AG20443 (cell line): ENCODE measurements at regions not wholly inside any gene's neighbourhood (a gene's known extent, or its start where the extent isn't known, plus 50 kb on each side); places are given as distances from the start of the nearest gene placed in this dataset.
"Not testable (repeated sequence)": the region's sequence is repeated elsewhere in the genome, so short reads cannot be mapped to it uniquely, and the experiment has no call there.

Experiments used
- DNase-seq: peaks from one replicate; pipeline ENCODE4 v3.0.0; 2012; ENCODE audit warnings: low spot score, mixed read lengths

DNA sequence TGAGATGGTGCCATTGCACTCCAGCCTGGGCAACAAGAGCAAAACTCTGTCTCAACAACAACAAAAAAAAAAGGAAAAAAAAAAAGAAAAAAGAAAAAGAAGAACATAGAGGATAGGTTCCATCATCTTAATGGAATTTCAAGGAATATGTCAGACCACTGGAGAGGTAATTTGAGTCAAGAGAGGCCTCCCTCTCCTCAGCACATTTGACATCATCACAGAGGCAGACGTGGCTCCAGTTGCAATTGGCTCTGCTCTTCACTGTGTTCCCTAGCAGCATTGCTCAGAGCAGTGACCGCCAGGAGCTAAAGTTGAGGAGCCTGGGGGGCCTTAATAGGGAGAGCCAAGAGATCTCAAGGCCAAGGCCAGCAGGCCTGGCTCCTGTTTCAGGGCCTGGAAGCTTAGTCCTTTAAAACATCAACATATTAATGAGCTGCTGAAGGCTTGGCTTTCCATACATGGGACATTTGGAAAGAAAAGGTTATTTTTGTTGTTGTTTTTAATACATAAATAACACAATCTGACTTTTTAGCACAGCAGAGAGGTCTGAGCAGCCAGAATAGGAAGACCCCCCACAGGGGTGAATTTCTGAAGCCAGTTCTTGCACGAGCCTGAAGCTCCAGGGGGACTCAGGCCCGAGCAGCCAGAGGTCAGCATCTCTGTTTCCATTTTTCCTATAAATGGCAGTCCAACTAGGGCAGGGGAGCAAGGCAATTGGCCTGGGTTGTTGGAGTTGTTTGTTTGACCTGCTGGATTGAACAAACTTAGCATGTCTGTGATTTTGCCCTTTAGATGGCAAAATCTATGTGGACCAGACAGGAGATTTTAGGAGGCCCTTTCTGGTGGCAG, 118.3 kb upstream of the FGGY start:
- DNase-seq: peak; percentile 40

DNA sequence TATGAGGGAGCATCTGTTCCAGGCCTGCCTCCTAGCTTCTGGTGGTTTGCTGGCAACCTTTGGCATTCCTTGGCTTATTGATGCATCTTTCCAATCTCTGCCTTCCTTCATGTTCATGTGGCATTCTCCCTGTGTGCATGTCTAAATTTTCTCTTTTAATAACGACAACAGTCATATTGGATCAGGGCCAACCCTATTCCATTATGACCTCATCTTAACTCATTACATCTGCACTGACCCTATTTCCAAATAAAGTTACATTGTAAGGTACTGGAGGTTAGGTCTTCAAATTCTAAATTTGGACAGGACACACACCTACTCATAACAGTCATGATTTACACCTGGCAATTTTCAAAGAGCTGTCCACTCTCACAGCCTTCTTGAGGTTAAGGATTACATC, 117.2 kb upstream of the FGGY start:
- DNase-seq: no peak

DNA sequence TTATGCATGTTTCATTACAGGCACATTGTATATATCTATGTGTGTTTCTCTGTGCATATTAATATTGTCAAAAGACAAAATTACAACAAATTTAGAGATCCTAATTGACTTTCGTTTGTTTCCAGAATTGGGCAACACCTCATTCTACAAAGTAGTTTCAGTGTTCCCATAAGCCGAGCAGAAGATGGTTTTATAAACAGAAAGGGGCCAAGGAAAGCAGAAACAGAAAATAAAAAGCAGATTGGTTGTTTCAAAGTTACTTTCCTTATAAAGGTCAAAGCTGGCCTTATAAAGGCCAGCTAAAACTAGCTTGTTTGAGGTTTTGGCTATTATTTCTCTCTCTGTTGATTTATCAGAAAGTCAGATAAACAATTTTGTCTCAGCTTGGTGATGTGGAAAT, 116.2 kb upstream of the FGGY start:
- DNase-seq: no peak

DNA sequence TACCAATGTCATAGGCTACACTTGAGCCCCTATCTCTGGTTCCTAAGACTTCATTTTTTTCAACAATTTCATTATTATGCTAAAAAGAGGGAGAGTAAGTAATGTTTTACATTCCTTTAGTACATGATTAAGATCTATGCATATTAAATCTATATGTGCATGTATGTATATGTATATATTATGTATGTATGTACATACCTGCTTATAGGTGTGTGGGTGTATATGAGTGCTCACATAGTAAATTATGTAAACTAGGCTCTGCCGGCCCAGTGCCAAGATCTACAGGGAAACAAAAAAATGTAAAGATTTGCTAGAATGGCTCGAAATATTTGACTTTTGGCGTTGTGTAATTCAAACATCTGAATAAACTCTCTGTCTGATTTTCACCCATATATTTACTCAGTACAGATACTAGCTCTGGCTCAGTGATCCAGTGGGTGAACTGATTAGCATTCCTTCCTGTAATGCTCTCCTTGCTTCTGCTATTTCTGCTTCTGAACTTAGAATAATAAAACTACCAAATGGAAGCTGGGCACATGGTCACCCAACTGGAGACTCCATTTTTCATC, 113.1 kb upstream of the FGGY start:
- no peak for DNase-seq

GRCh38 chr1:59184365-59184905, 112.5 kb upstream of the FGGY start:
- DNase-seq: no peak

GRCh38 chr1:59185163-59185860, 111.6 kb upstream of the FGGY start:
- DNase-seq: no peak

DNA sequence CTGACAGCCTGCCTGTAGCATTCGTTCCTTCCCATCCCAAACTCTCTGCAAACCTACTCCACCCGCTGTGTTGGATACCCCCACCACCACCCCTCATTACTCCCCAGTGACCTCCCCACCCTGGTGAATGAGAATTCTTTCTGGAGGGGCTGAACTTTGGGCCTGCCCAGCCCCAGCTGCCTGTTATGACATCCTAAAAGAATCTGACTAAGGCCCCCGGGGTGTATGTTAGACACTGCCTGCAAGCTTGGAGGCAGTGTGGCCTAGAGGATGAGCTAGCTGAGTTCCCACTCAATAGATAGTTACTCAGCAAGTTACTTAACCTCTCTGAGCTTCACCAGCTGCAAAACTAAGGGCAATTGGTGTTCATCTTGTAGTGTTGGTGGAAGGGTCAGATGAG, 110.2 kb upstream of the FGGY start:
- DNase-seq: peak; percentile 85

DNA sequence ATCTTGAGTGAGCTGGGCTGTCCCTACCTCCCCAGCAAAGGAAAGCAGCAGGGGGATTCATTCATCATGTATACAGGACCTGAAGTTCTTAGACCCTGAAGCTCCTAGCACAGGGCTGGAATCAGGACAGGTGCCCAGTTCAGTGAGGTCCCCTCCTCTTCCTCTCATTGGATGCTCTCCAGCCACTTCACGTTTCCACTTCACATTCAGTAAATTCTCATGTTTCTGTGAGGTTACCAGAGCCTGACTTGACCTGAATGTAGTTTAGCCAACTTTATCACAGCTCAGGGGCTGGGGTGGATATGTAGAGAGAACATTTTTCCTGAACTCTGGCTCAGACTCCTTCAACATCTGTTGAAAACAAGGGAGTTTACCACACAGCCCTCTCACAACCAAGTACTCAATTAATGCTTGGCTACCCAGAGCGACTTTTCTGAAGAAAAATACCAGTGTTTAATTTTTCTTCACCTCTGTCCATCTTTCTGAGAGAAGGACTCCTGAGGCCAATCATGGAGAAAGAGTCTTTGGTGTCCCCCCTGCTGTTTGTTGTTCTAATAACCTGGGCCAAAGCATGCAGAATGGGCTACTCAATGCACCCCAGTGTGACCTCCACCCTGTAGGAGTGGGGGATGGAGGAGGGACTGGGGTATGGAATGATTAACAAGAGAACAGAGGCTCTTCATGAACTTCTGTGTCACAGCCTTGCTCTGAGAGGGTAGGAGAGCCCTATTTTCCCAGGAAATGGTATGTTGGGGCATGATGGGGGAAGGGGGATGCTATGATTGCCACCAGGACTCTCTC, 108.3 kb upstream of the FGGY start:
- no peak for DNase-seq

- DNase-seq: no peak
Observed at GRCh38 chr1:59193443-59194093, 103.3 kb upstream of the FGGY start.

- DNase-seq: no peak
Observed at GRCh38 chr1:59194621-59195020, 102.3 kb upstream of the FGGY start.

- DNase-seq: no peak
Observed at GRCh38 chr1:59195151-59195550, 101.7 kb upstream of the FGGY start.

DNA sequence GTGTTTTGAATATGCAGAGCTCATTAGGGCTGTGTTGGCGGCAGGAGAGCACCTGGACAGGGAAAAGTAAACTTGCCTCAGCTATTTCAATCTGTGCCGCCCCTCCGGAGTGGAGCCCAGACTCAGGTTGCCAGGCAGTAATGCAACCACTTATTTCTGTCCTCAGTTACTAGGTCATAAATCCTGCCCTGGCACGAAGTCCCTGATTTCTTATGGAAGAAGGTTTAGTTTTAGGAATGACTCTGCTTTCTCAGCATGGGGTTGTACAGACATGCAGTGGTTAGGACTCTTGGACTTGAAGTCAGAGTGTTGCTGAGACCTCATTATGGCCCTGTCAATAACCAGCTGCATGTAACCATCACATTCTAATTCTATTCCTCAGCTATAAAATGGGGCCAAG, 98.3 kb upstream of the FGGY start:
- DNase-seq: peak; percentile 46

- no peak for DNase-seq
Observed at GRCh38 chr1:59199147-59199546, 97.7 kb upstream of the FGGY start.

GRCh38 chr1:59199719-59200376, 97.0 kb upstream of the FGGY start:
- no peak for DNase-seq

GRCh38 chr1:59201341-59201740, 95.6 kb upstream of the FGGY start:
- no peak for DNase-seq

DNA sequence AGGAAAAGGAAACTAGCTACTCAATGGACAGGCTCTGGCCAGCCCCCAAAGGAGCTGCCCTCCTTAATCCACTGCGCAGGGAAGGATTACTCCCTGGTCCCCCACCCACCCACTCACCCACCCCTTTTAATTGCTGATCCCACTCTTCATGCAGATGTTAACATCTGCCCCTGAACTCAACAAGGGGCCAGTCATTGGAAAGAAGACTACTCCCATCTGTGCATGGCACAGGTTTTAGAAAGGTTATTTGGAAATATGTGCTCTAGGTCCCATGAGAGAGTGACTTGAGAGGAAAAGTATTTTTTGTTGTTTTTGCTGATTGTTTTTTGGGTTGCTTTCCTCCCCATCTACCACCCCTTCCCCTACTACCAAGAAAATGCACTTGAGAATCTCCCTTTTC, 94.4 kb upstream of the FGGY start:
- no peak for DNase-seq

DNA sequence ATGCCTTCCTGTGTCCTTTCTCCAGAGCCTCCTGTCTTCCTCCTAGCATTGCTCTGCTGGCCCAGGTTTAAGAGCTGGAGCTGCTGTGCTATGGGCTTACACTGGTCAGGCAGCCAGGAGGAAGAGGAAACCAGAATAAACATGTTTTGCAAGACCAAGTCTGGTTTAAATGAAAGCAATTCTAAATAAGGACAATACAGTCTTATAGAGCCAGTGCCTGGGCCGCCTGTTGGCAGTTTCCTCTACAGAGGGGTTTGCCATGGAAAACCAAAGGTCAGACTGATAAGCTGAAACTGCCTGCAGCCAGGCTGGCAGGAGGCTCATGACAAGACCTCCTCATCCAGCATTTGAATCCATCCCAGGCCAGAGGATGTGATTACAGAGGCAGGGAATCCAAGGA, 92.9 kb upstream of the FGGY start:
- peak; percentile 50 for DNase-seq

- DNase-seq: not testable (repeated sequence)
Observed at GRCh38 chr1:59206616-59207015, 90.3 kb upstream of the FGGY start.

GRCh38 chr1:59210430-59210829, 86.5 kb upstream of the FGGY start:
- DNase-seq: not testable (repeated sequence)

GRCh38 chr1:59212706-59213105, 84.2 kb upstream of the FGGY start:
- DNase-seq: no peak
